ENCODE measurements at regions not wholly inside any gene's neighbourhood (a gene's known extent, or its start where the extent isn't known, plus 50 kb on each side); places are given as distances from the start of the nearest gene placed in this dataset.

DNA sequence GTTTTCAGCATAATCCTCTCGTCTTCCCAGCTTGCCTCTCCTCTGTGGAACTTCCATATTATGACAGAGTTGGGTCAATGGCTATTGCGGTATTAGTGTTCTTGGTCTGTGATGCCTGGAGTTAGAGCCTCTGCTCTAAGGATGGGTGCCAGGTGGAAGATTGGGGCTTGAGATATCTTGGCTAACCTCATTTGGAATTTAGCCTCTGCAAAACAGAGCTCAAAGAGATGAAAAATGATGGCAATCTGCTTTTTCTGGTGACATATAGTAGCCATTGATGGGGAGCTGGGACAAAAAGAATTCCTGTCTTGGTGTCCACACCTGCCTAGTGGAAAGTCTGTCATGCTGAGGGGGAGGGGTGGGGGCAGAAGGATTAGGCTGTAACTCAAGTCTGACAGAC, 152.1 kb downstream of the RPL10L start:
- TF ChIP-seq, protein P1, sequence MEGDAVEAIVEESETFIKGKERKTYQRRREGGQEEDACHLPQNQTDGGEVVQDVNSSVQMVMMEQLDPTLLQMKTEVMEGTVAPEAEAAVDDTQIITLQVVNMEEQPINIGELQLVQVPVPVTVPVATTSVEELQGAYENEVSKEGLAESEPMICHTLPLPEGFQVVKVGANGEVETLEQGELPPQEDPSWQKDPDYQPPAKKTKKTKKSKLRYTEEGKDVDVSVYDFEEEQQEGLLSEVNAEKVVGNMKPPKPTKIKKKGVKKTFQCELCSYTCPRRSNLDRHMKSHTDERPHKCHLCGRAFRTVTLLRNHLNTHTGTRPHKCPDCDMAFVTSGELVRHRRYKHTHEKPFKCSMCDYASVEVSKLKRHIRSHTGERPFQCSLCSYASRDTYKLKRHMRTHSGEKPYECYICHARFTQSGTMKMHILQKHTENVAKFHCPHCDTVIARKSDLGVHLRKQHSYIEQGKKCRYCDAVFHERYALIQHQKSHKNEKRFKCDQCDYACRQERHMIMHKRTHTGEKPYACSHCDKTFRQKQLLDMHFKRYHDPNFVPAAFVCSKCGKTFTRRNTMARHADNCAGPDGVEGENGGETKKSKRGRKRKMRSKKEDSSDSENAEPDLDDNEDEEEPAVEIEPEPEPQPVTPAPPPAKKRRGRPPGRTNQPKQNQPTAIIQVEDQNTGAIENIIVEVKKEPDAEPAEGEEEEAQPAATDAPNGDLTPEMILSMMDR (IDR thresholded peaks at IDR 0.05): no peak
- no peak for TF ChIP-seq POLR2A (IDR thresholded peaks at IDR 0.05)
- TF ChIP-seq POLR2AphosphoS5 (IDR thresholded peaks at IDR 0.05): no peak

Data from sigmoid colon (tissue), 4 donors.